ENCODE measurements at regions not wholly inside any gene's neighbourhood (a gene's known extent, or its start where the extent isn't known, plus 50 kb on each side); places are given as distances from the start of the nearest gene placed in this dataset.
"Not testable (repeated sequence)": the region's sequence is repeated elsewhere in the genome, so short reads cannot be mapped to it uniquely, and the experiment has no call there.

GRCh38 chr10:4250587-4250887 is 465.5 kb upstream of the KLF6 start:
- Histone ChIP-seq H3K36me3 (no peaks in the 10 kb centered on the region), H3K4me1 (replicated peaks) (peaks cover 26% of the 10 kb centered on the region), H3K27me3 (replicated peaks) (no peaks in the 10 kb centered on the region), H3K27ac (no peak overlapping the region), H3K9me3 (replicated peaks) (0 out of 2 replicates have a peak, but pooled peaks cover 4% of the 10 kb centered on the region), H3K4me3 (no peak overlapping the region)
- no peak for DNase-seq (ENCODE audit: low read depth in 1 of 2, low spot score in 2 of 2)

GRCh38 chr10:4249841-4250586 is 465.0 kb upstream of the KLF6 start:
- Histone ChIP-seq H3K9me3 (replicated peaks) (0 out of 2 replicates have a peak, but pooled peaks cover 4% of the 10 kb centered on the region), H3K4me1 (replicated peaks) (peaks cover 26% of the 10 kb centered on the region), H3K36me3 (no peaks in the 10 kb centered on the region), H3K27me3 (replicated peaks) (no peaks in the 10 kb centered on the region), H3K27ac (no peak overlapping the region), H3K4me3 (no peak overlapping the region)
- no peak for DNase-seq (ENCODE audit: low read depth in 1 of 2, low spot score in 2 of 2)

- Histone ChIP-seq H3K27me3 (replicated peaks) (no peaks in the 10 kb centered on the region), H3K4me3 (peak overlapping the region; percentile 5; the same call in 1 of the 2 replicates), H3K4me1 (replicated peaks) (peaks cover 44% of the 10 kb centered on the region)
Measured at GRCh38 chr10:4247379-4247778, 462.4 kb upstream of the KLF6 start.

GRCh38 chr10:4246881-4247358 is 461.9 kb upstream of the KLF6 start:
- peak in 1 of 2 experiments; percentile 78 for DNase-seq (ENCODE audit: low read depth in 1 of 2, low spot score in 2 of 2)
- no peaks in the 10 kb centered on the region for H3K27me3 ChIP-seq (replicated peaks)
- H3K9me3 ChIP-seq (replicated peaks) = 0 out of 2 replicates have a peak, but pooled peaks cover 4% of the 10 kb centered on the region
- peaks cover 49% of the 10 kb centered on the region for H3K4me1 ChIP-seq (replicated peaks)
- H3K36me3 ChIP-seq = no peaks in the 10 kb centered on the region
- H3K4me3 ChIP-seq = peak overlapping the region; percentile 5; the same call in 1 of the 2 replicates
- peak overlapping the region; percentile 79 for H3K27ac ChIP-seq

More at GRCh38 chr10:4247379-4247778, 462.4 kb upstream of the KLF6 start:
- Histone ChIP-seq H3K9me3 (replicated peaks) (0 out of 2 replicates have a peak, but pooled peaks cover 4% of the 10 kb centered on the region), H3K36me3 (no peaks in the 10 kb centered on the region), H3K27ac (peak overlapping the region; percentile 79)
- DNase-seq (ENCODE audit: low read depth in 1 of 2, low spot score in 2 of 2) = no peak

GRCh38 chr10:4243651-4244050 is 458.6 kb upstream of the KLF6 start:
- DNase-seq (ENCODE audit: low read depth in 1 of 2, low spot score in 2 of 2) = peak; percentile 82 to 95
- Histone ChIP-seq H3K27me3 (replicated peaks) (no peaks in the 10 kb centered on the region), H3K4me3 (peak overlapping the region; percentile 31), H3K9me3 (replicated peaks) (no peaks in the 10 kb centered on the region), H3K4me1 (replicated peaks) (peaks cover 52% of the 10 kb centered on the region), H3K36me3 (no peaks in the 10 kb centered on the region), H3K27ac (peak overlapping the region; percentile 96)

- Histone ChIP-seq H3K4me3 (peak overlapping the region; percentile 31), H3K27me3 (replicated peaks) (no peaks in the 10 kb centered on the region), H3K9me3 (replicated peaks) (no peaks in the 10 kb centered on the region), H3K36me3 (no peaks in the 10 kb centered on the region), H3K27ac (peak overlapping the region; percentile 96), H3K4me1 (replicated peaks) (peaks cover 52% of the 10 kb centered on the region)
- DNase-seq (ENCODE audit: low read depth in 1 of 2, low spot score in 2 of 2) = peak in 1 of 2 experiments; percentile 67
Measured at GRCh38 chr10:4243169-4243568, 458.2 kb upstream of the KLF6 start.

GRCh38 chr10:4242561-4243035 is 457.6 kb upstream of the KLF6 start:
- Histone ChIP-seq H3K36me3 (no peaks in the 10 kb centered on the region), H3K4me3 (peak overlapping the region; percentile 31), H3K27ac (peak overlapping the region; percentile 96), H3K27me3 (replicated peaks) (no peaks in the 10 kb centered on the region), H3K4me1 (replicated peaks) (peaks cover 51% of the 10 kb centered on the region), H3K9me3 (replicated peaks) (no peaks in the 10 kb centered on the region)
- peak in 1 of 2 experiments; percentile 79 for DNase-seq (ENCODE audit: low read depth in 1 of 2, low spot score in 2 of 2)

- Histone ChIP-seq H3K36me3 (peaks cover 3% of the 10 kb centered on the region; the same call in 1 of the 2 replicates), H3K9me3 (replicated peaks) (no peaks in the 10 kb centered on the region), H3K4me3 (peak overlapping the region; percentile 31), H3K4me1 (replicated peaks) (peaks cover 43% of the 10 kb centered on the region), H3K27me3 (replicated peaks) (no peaks in the 10 kb centered on the region), H3K27ac (peak overlapping the region; percentile 96)
- peak; percentile 84 to 93 for DNase-seq (ENCODE audit: low read depth in 1 of 2, low spot score in 2 of 2)
Measured at GRCh38 chr10:4241724-4242345, 456.8 kb upstream of the KLF6 start.

- H3K4me3 ChIP-seq = 0 out of 2 replicates have a peak overlapping the region, but pooled peaks have one; percentile 2
- peaks cover 7% of the 10 kb centered on the region; the same call in 1 of the 2 replicates for H3K36me3 ChIP-seq
- DNase-seq (ENCODE audit: low read depth in 1 of 2, low spot score in 2 of 2) = peak in 1 of 2 experiments; percentile 55
- H3K27me3 ChIP-seq (replicated peaks) = no peaks in the 10 kb centered on the region
- H3K9me3 ChIP-seq (replicated peaks) = no peaks in the 10 kb centered on the region
- peak overlapping the region; percentile 96 for H3K27ac ChIP-seq
- H3K4me1 ChIP-seq (replicated peaks) = peaks cover 35% of the 10 kb centered on the region
Measured at GRCh38 chr10:4240608-4241197, 455.7 kb upstream of the KLF6 start.

GRCh38 chr10:4239186-4239585 is 454.2 kb upstream of the KLF6 start:
- H3K9me3 ChIP-seq (replicated peaks) = no peaks in the 10 kb centered on the region
- no peak for DNase-seq (ENCODE audit: low read depth in 1 of 2, low spot score in 2 of 2)
- H3K27me3 ChIP-seq (replicated peaks) = no peaks in the 10 kb centered on the region
- H3K27ac ChIP-seq = no peak overlapping the region
- H3K4me1 ChIP-seq (replicated peaks) = peaks cover 27% of the 10 kb centered on the region
- peaks cover 10% of the 10 kb centered on the region; the same call in 1 of the 2 replicates for H3K36me3 ChIP-seq
- no peak overlapping the region for H3K4me3 ChIP-seq

GRCh38 chr10:4236905-4237304 is 451.9 kb upstream of the KLF6 start:
- H3K4me1 ChIP-seq (replicated peaks) = peaks cover 13% of the 10 kb centered on the region
- H3K27me3 ChIP-seq (replicated peaks); H3K4me3 ChIP-seq; H3K9me3 ChIP-seq (replicated peaks); DNase-seq (ENCODE audit: low read depth in 1 of 2, low spot score in 2 of 2); H3K27ac ChIP-seq: not testable (repeated sequence)
- peaks cover 17% of the 10 kb centered on the region; the same call in 1 of the 2 replicates for H3K36me3 ChIP-seq

- DNase-seq (ENCODE audit: low read depth in 1 of 2, low spot score in 2 of 2) = no peak
- peaks cover 17% of the 10 kb centered on the region; the same call in 1 of the 2 replicates for H3K36me3 ChIP-seq
- H3K4me1 ChIP-seq (replicated peaks) = no peaks in the 10 kb centered on the region
- H3K27ac ChIP-seq = no peak overlapping the region
- H3K27me3 ChIP-seq (replicated peaks) = no peaks in the 10 kb centered on the region
- peaks cover 3% of the 10 kb centered on the region; the same call in 1 of the 2 replicates for H3K9me3 ChIP-seq (replicated peaks)
- H3K4me3 ChIP-seq = no peak overlapping the region
Measured at GRCh38 chr10:4234661-4235060, 449.7 kb upstream of the KLF6 start.

GRCh38 chr10:4231439-4231838 is 446.4 kb upstream of the KLF6 start:
- no peak for DNase-seq (ENCODE audit: low read depth in 1 of 2, low spot score in 2 of 2)
- Histone ChIP-seq H3K36me3 (peaks cover 10% of the 10 kb centered on the region; the same call in 1 of the 2 replicates), H3K27ac (no peak overlapping the region), H3K9me3 (replicated peaks) (peaks cover 3% of the 10 kb centered on the region; the same call in 1 of the 2 replicates), H3K27me3 (replicated peaks) (no peaks in the 10 kb centered on the region), H3K4me3 (no peak overlapping the region), H3K4me1 (replicated peaks) (no peaks in the 10 kb centered on the region)
